MM.1S (cell line): ENCODE measurements at regions not wholly inside any gene's neighbourhood (a gene's known extent, or its start where the extent isn't known, plus 50 kb on each side); places are given as distances from the start of the nearest gene placed in this dataset.

ENCODE experiments used
- DNase-seq: peaks from one replicate; pipeline ENCODE4 v3.0.0-alpha.2; 2015
- H2AFZ ChIP-seq: fragments of 300-600 bp; sonication (generic); 2 replicates; pipeline ENCODE4 v1.6.0; 2016; ENCODE audit warnings: antibody characterized with exemption, low read length
- H3F3A ChIP-seq: fragments of 300-600 bp; sonication (generic); 2 replicates; pipeline ENCODE4 v1.6.1; 2016; ENCODE audit warnings: mild to moderate bottlenecking, antibody characterized with exemption, low read length, moderate library complexity, mixed read lengths; ENCODE audit not compliant: insufficient read depth
- H3K27ac ChIP-seq: fragments of 300-600 bp; sonication (generic); 2 replicates; pipeline ENCODE4 v1.5.1; 2016; ENCODE audit warnings: mild to moderate bottlenecking, low read length
- H3K27me3 ChIP-seq: fragments of 300-600 bp; sonication (generic); replicated peaks from 2 replicates; pipeline ENCODE4 v1.6.0; 2016; ENCODE audit warnings: low read length; ENCODE audit not compliant: insufficient read depth
- H3K36me3 ChIP-seq: fragments of 300-600 bp; sonication (generic); replicated peaks from 2 replicates; pipeline ENCODE4 v1.6.1; 2016; ENCODE audit warnings: mild to moderate bottlenecking, low read length, mixed read lengths; ENCODE audit not compliant: insufficient read depth
- H3K4me1 ChIP-seq: fragments of 300-600 bp; sonication (generic); 2 replicates; pipeline ENCODE4 v1.6.1; 2016; ENCODE audit warnings: low read length, mixed read lengths
- H3K4me2 ChIP-seq: fragments of 300-600 bp; sonication (generic); 2 replicates; pipeline ENCODE4 v1.6.0; 2016; ENCODE audit warnings: low read depth, low read length
- H3K4me3 ChIP-seq: fragments of 300-600 bp; sonication (generic); 2 replicates; pipeline ENCODE4 v1.5.1; 2016; ENCODE audit warnings: low read length, mixed read lengths
- H3K79me2 ChIP-seq: fragments of 300-600 bp; sonication (generic); 2 replicates; pipeline ENCODE4 v1.6.1; 2016; ENCODE audit warnings: mixed run types, low read length, mixed read lengths
- H3K9ac ChIP-seq: fragments of 300-600 bp; sonication (generic); 2 replicates; pipeline ENCODE4 v1.6.1; 2016; ENCODE audit warnings: low read length, mixed read lengths
- H3K9me2 ChIP-seq: fragments of 300-600 bp; sonication (generic); replicated peaks from 2 replicates; pipeline ENCODE4 v1.6.1; 2016; ENCODE audit warnings: mild to moderate bottlenecking, low read length, mixed read lengths; ENCODE audit not compliant: insufficient read depth
- H3K9me3 ChIP-seq: fragments of 300-600 bp; sonication (generic); replicated peaks from 2 replicates; pipeline ENCODE4 v1.6.1; 2016; ENCODE audit warnings: mild to moderate bottlenecking, low read length, mixed read lengths; ENCODE audit not compliant: insufficient read depth
- H4K20me1 ChIP-seq: fragments of 300-600 bp; sonication (generic); 2 replicates; pipeline ENCODE4 v1.6.1; 2016; ENCODE audit warnings: mild to moderate bottlenecking, low read length, moderate library complexity, mixed read lengths; ENCODE audit not compliant: insufficient read depth
- CTCF ChIP-seq: fragments of 300-600 bp; sonication (generic); IDR thresholded peaks from 2 replicates; pipeline ENCODE4 v1.5.1; 2016; ENCODE audit warnings: antibody characterized with exemption, low read length, mixed read lengths
- EZH2 ChIP-seq: fragments of 300-600 bp; sonication (generic); optimal IDR thresholded peaks from 2 replicates; pipeline ENCODE3; 2017; ENCODE audit warnings: low read depth, mild to moderate bottlenecking, antibody characterized with exemption, low read length, mixed read lengths
- EZH2phosphoT487 ChIP-seq: fragments of 300-600 bp; sonication (generic); IDR thresholded peaks from 2 replicates; pipeline ENCODE4 v1.6.1; 2018; ENCODE audit warnings: antibody characterized with exemption, low read length

GRCh38 chrX:112896051-112896450 lies 55.4 kb upstream of the AMOT start:
- no peak for TF ChIP-seq CTCF
- no peak for TF ChIP-seq EZH2phosphoT487
- no peak for TF ChIP-seq EZH2
- H3K9me3 ChIP-seq = no peaks in the 10 kb centered on the region
- no peaks in the 10 kb centered on the region for H3K27me3 ChIP-seq
- H3K9ac ChIP-seq = no peak overlapping the region
- H4K20me1 ChIP-seq = no peaks in the 10 kb centered on the region
- no peak overlapping the region for H3K4me2 ChIP-seq
- H3K79me2 ChIP-seq = no peaks in the 10 kb centered on the region
- H3K27ac ChIP-seq = no peak overlapping the region
- H3K36me3 ChIP-seq = no peaks in the 10 kb centered on the region
- DNase-seq = no peak
- no peak overlapping the region for H2AFZ ChIP-seq
- H3K4me1 ChIP-seq = no peaks in the 10 kb centered on the region
- H3F3A ChIP-seq = no peaks in the 10 kb centered on the region
- H3K9me2 ChIP-seq = no peaks in the 10 kb centered on the region
- no peak overlapping the region for H3K4me3 ChIP-seq
